Gastroesophageal sphincter (tissue), 3 donors: ENCODE measurements at regions not wholly inside any gene's neighbourhood (a gene's known extent, or its start where the extent isn't known, plus 50 kb on each side); places are given as distances from the start of the nearest gene placed in this dataset.

Source experiments
- CTCF ChIP-seq, 4 experiments: fragments of 200-600 bp in 2 of 4; fragments of 450-650 bp in 2 of 4; sonication (generic) in 1 of 4; IDR thresholded peaks; one replicate each; pipeline ENCODE4 v1.5.1; 2017 to 2019; ENCODE audit warnings: antibody characterized with exemption in 4 of 4, mild to moderate bottlenecking in 2 of 4, moderate library complexity in 2 of 4
- EP300 ChIP-seq: sonication (generic); formaldehyde crosslinking; IDR thresholded peaks from one replicate; pipeline ENCODE4 v1.6.1; 2017; ENCODE audit warnings: antibody characterized with exemption, mild to moderate bottlenecking
- POLR2A ChIP-seq, 2 donors: fragments of 450-650 bp; IDR thresholded peaks; one replicate each; pipeline ENCODE4 v1.6.1; 2017; ENCODE audit warnings: antibody characterized with exemption in 2 of 2, mild to moderate bottlenecking in 2 of 2, moderate library complexity in 1 of 2
- POLR2AphosphoS5 ChIP-seq: sonication (generic); formaldehyde crosslinking; IDR thresholded peaks from one replicate; pipeline ENCODE4 v1.6.1; 2017; ENCODE audit warnings: antibody characterized with exemption

GRCh38 chr17:71464751-71465150 lies 656.1 kb upstream of the SOX9 start:
- no peak for TF ChIP-seq CTCF (IDR thresholded peaks at IDR 0.05)
- no peak for TF ChIP-seq POLR2AphosphoS5
- no peak for TF ChIP-seq POLR2A (IDR thresholded peaks at IDR 0.05)
- TF ChIP-seq EP300 = no peak
